ENCODE measurements at regions not wholly inside any gene's neighbourhood (a gene's known extent, or its start where the extent isn't known, plus 50 kb on each side); places are given as distances from the start of the nearest gene placed in this dataset.
A peak's percentile ranks its signal among the peaks of the same experiment; 100 is the strongest.

GRCh38 chr3:150300852-150301517, 107.1 kb upstream of the TSC22D2 start:
- ATAC-seq = peak in 1 of 4 donors; percentile 22
- no peaks in the 10 kb centered on the region for H3K27me3 ChIP-seq
- 70 to 76% methylated on average over 8 of the region's 8 CpGs for WGBS, 2 donors
- H3K4me1 ChIP-seq = no peaks in the 10 kb centered on the region
- no peak for DNase-seq
- no peak overlapping the region for H3K27ac ChIP-seq
- no peaks in the 10 kb centered on the region for H3K9me3 ChIP-seq
- no peak for FAIRE-seq
- no peak overlapping the region for H3K4me3 ChIP-seq
- no peak for TF ChIP-seq CTCF (IDR thresholded peaks at IDR 0.05)
- no peaks in the 10 kb centered on the region for H3K36me3 ChIP-seq
- intact Hi-C loops (cut with DNase I) = loop anchor here in 1 of 3 donors (10.0 kb wide), 1 partner anchor 174 kb away; no protein-coding TSS in a partner anchor

- Histone ChIP-seq H3K36me3 (no peaks in the 10 kb centered on the region), H3K27me3 (no peaks in the 10 kb centered on the region), H3K4me1 (no peaks in the 10 kb centered on the region), H3K27ac (no peak overlapping the region), H3K9me3 (no peaks in the 10 kb centered on the region), H3K4me3 (no peak overlapping the region)
- 68 to 94% methylated on average over 2 of the region's 2 CpGs for WGBS, 2 donors
- FAIRE-seq = no peak
- no peak for TF ChIP-seq CTCF (IDR thresholded peaks at IDR 0.05)
- intact Hi-C loops (cut with DNase I) = loop anchor here in 1 of 3 donors (10.0 kb wide), 1 partner anchor 174 kb away; no protein-coding TSS in a partner anchor
- DNase-seq = no peak
- no peak for ATAC-seq
These were observed 107.7 kb upstream of the TSC22D2 start for GRCh38 chr3:150300388-150300787.

GRCh38 chr3:150299201-150299600, 108.9 kb upstream of the TSC22D2 start:
- 45 to 61% methylated on average over 2 of the region's 2 CpGs for WGBS, 2 donors
- TF ChIP-seq CTCF (IDR thresholded peaks at IDR 0.05) = no peak
- H3K4me1 ChIP-seq = no peaks in the 10 kb centered on the region
- intact Hi-C loops (cut with DNase I) = no loop called here
- H3K9me3 ChIP-seq = no peaks in the 10 kb centered on the region
- FAIRE-seq = no peak
- H3K36me3 ChIP-seq = no peaks in the 10 kb centered on the region
- no peak for ATAC-seq
- no peak overlapping the region for H3K27ac ChIP-seq
- no peak for DNase-seq
- H3K4me3 ChIP-seq = no peak overlapping the region
- H3K27me3 ChIP-seq = no peaks in the 10 kb centered on the region

GRCh38 chr3:150296966-150297365, 111.1 kb upstream of the TSC22D2 start:
- WGBS, 2 donors = 82 to 85% methylated on average over 3 of the region's 3 CpGs
- H3K36me3 ChIP-seq = no peaks in the 10 kb centered on the region
- TF ChIP-seq CTCF (IDR thresholded peaks at IDR 0.05) = no peak
- H3K9me3 ChIP-seq = no peaks in the 10 kb centered on the region
- H3K4me3 ChIP-seq = no peak overlapping the region
- H3K4me1 ChIP-seq = no peaks in the 10 kb centered on the region
- intact Hi-C loops (cut with DNase I) = no loop called here
- H3K27ac ChIP-seq = no peak overlapping the region
- H3K27me3 ChIP-seq = no peaks in the 10 kb centered on the region
- FAIRE-seq (no peak), ATAC-seq (no peak), DNase-seq (no peak)

- Histone ChIP-seq H3K27me3 (no peaks in the 10 kb centered on the region), H3K27ac (no peak overlapping the region), H3K36me3 (no peaks in the 10 kb centered on the region), H3K9me3 (no peaks in the 10 kb centered on the region), H3K4me1 (no peaks in the 10 kb centered on the region), H3K4me3 (no peak overlapping the region)
- intact Hi-C loops (cut with DNase I) = no loop called here
- FAIRE-seq = no peak
- DNase-seq = no peak
- no peak for TF ChIP-seq CTCF (IDR thresholded peaks at IDR 0.05)
- 66 to 78% methylated on average over 5 of the region's 5 CpGs for whole genome bisulfite sequencing, 2 donors
- no peak for ATAC-seq
These were observed 111.9 kb upstream of the TSC22D2 start for GRCh38 chr3:150296123-150296735.
